AG04450 (cell line): ENCODE measurements at regions not wholly inside any gene's neighbourhood (a gene's known extent, or its start where the extent isn't known, plus 50 kb on each side); places are given as distances from the start of the nearest gene placed in this dataset.
"Not testable (repeated sequence)": the region's sequence is repeated elsewhere in the genome, so short reads cannot be mapped to it uniquely, and the experiment has no call there.

Experiments used
- CTCF ChIA-PET: fragments of 300-600, 350-600 bp; formaldehyde crosslinking; extraction: SDS; loops from one replicate; lab custom pipeline; 2022; ENCODE audit warnings: antibody characterized with exemption, inconsistent platforms; lab: Charles Lee
- POLR2A ChIA-PET: fragments of 350-600 bp; formaldehyde crosslinking; extraction: SDS; loops from one replicate; lab custom pipeline; 2021; ENCODE audit warnings: antibody characterized with exemption, inconsistent platforms; lab: Yijun Ruan, JAX
- DNase-seq: peaks from one replicate; pipeline ENCODE4 v3.0.0-alpha.2; 2011; ENCODE audit warnings: low read depth, low spot score
- H3K27ac ChIP-seq: one replicate; pipeline ENCODE4 v1.5.1; 2012; ENCODE audit warnings: low read depth, low read length, control low read depth
- H3K27me3 ChIP-seq: one replicate; pipeline ENCODE4 v1.6.0; 2012; ENCODE audit warnings: low read length; ENCODE audit not compliant: control insufficient read depth, insufficient read depth
- H3K4me3 ChIP-seq: 2 replicates; pipeline ENCODE4 v1.5.1; 2011; ENCODE audit warnings: mild to moderate bottlenecking, low read depth, low read length, control low read depth
- H3K9me3 ChIP-seq: 2 replicates; pipeline ENCODE4 v1.5.1; 2012; ENCODE audit warnings: low read length; ENCODE audit not compliant: control insufficient read depth, insufficient read depth
- CTCF ChIP-seq: IDR thresholded peaks from 2 replicates; pipeline ENCODE4 v1.5.1; 2011; ENCODE audit warnings: low read depth, low read length, control low read depth, inconsistent platforms

- Histone ChIP-seq H3K4me3 (no peak overlapping the region), H3K27ac (no peak overlapping the region), H3K9me3 (no peaks in the 10 kb centered on the region), H3K27me3 (peaks cover 3% of the 10 kb centered on the region)
- DNase-seq = no peak
- ChIA-PET POLR2A (no interaction called here), CTCF (no interaction called here)
- TF ChIP-seq CTCF = no peak
Measured at GRCh38 chr5:68110894-68111293, 104.7 kb upstream of the PIK3R1 start.

- ChIA-PET POLR2A (no interaction called here), CTCF (no interaction called here)
- Histone ChIP-seq H3K27me3 (no peaks in the 10 kb centered on the region), H3K4me3 (no peak overlapping the region), H3K27ac (no peak overlapping the region), H3K9me3 (no peaks in the 10 kb centered on the region)
- DNase-seq = no peak
- no peak for TF ChIP-seq CTCF
Measured at GRCh38 chr5:68110264-68110663, 105.3 kb upstream of the PIK3R1 start.

GRCh38 chr5:68104217-68104616, 111.3 kb upstream of the PIK3R1 start:
- POLR2A ChIA-PET, H3K4me3 ChIP-seq, H3K9me3 ChIP-seq, H3K27me3 ChIP-seq, H3K27ac ChIP-seq, DNase-seq, CTCF ChIA-PET: not testable (repeated sequence)

GRCh38 chr5:68103297-68103696, 112.3 kb upstream of the PIK3R1 start:
- DNase-seq, H3K27me3 ChIP-seq, CTCF ChIA-PET, POLR2A ChIA-PET, H3K27ac ChIP-seq, H3K9me3 ChIP-seq, H3K4me3 ChIP-seq: not testable (repeated sequence)

- Histone ChIP-seq H3K27ac (no peak overlapping the region), H3K4me3 (no peak overlapping the region), H3K27me3 (peaks cover 2% of the 10 kb centered on the region), H3K9me3 (no peaks in the 10 kb centered on the region)
- no peak for TF ChIP-seq CTCF
- CTCF ChIA-PET = no interaction called here
- POLR2A ChIA-PET = no interaction called here
- no peak for DNase-seq
Measured at GRCh38 chr5:68099327-68099726, 116.2 kb upstream of the PIK3R1 start.

GRCh38 chr5:68093455-68094159, 121.9 kb upstream of the PIK3R1 start:
- Histone ChIP-seq H3K27ac (no peak overlapping the region), H3K27me3 (peaks cover 2% of the 10 kb centered on the region), H3K9me3 (no peaks in the 10 kb centered on the region), H3K4me3 (no peak overlapping the region)
- TF ChIP-seq CTCF = no peak
- POLR2A ChIA-PET = no interaction called here
- no peak for DNase-seq
- CTCF ChIA-PET = interaction anchor here (0.5 to 0.6 kb wide), 2 partner anchors 502 to 789 kb away, joined by 3 to 7 read pairs; no protein-coding TSS in a partner anchor
